GM19395 (cell line): ENCODE measurements at regions not wholly inside any gene's neighbourhood (a gene's known extent, or its start where the extent isn't known, plus 50 kb on each side); places are given as distances from the start of the nearest gene placed in this dataset.
"Not testable (repeated sequence)": the region's sequence is repeated elsewhere in the genome, so short reads cannot be mapped to it uniquely, and the experiment has no call there.

ENCODE experiments used
- ATAC-seq: cut with Tn5 transposase; IDR thresholded peaks from one replicate; pipeline ENCODE4 v1.9.1; 2021; ENCODE audit warnings: mild to moderate bottlenecking, moderate library complexity; ENCODE audit not compliant: unreplicated experiment

GRCh38 chr11:122604621-122605020 lies 50.9 kb upstream of the UBASH3B start:
- no peak for ATAC-seq

GRCh38 chr11:122601141-122602125 lies 54.1 kb upstream of the UBASH3B start:
- ATAC-seq: no peak

GRCh38 chr11:122600290-122600689 lies 55.2 kb upstream of the UBASH3B start:
- no peak for ATAC-seq

GRCh38 chr11:122599434-122599833 lies 56.1 kb upstream of the UBASH3B start:
- ATAC-seq: no peak

- ATAC-seq: no peak
Measured at GRCh38 chr11:122598971-122599370, 56.6 kb upstream of the UBASH3B start.

- no peak for ATAC-seq
Measured at GRCh38 chr11:122597511-122597910, 58.0 kb upstream of the UBASH3B start.

- ATAC-seq: no peak
Measured at GRCh38 chr11:122594986-122595645, 60.4 kb upstream of the UBASH3B start.

GRCh38 chr11:122593473-122594420 lies 61.8 kb upstream of the UBASH3B start:
- ATAC-seq: no peak

- no peak for ATAC-seq
Measured at GRCh38 chr11:122592641-122593040, 62.9 kb upstream of the UBASH3B start.

- no peak for ATAC-seq
Measured at GRCh38 chr11:122584670-122585069, 70.9 kb upstream of the UBASH3B start.

GRCh38 chr11:122580071-122580470 lies 75.5 kb upstream of the UBASH3B start:
- not testable (repeated sequence) for ATAC-seq

GRCh38 chr11:122578171-122578825 lies 77.2 kb upstream of the UBASH3B start:
- no peak for ATAC-seq

GRCh38 chr11:122572592-122572991 lies 82.9 kb upstream of the UBASH3B start:
- no peak for ATAC-seq

- ATAC-seq: no peak
Measured at GRCh38 chr11:122563761-122564160, 91.8 kb upstream of the UBASH3B start.

- ATAC-seq: no peak
Measured at GRCh38 chr11:122559734-122560382, 95.7 kb upstream of the UBASH3B start.

GRCh38 chr11:122559218-122559617 lies 96.3 kb upstream of the UBASH3B start:
- not testable (repeated sequence) for ATAC-seq

GRCh38 chr11:122557163-122557562 lies 98.4 kb upstream of the UBASH3B start:
- not testable (repeated sequence) for ATAC-seq

GRCh38 chr11:122556605-122557004 lies 98.9 kb upstream of the UBASH3B start:
- no peak for ATAC-seq

- no peak for ATAC-seq
Measured at GRCh38 chr11:122538060-122538459, 117.5 kb upstream of the UBASH3B start.

- no peak for ATAC-seq
Measured at GRCh38 chr11:122524898-122525297, 130.6 kb upstream of the UBASH3B start.
